ENCODE measurements at regions not wholly inside any gene's neighbourhood (a gene's known extent, or its start where the extent isn't known, plus 50 kb on each side); places are given as distances from the start of the nearest gene placed in this dataset.

GRCh38 chr7:53609185-53609584 lies 573.8 kb downstream of the POM121L12 start:
- TF ChIP-seq EZH2 (IDR thresholded peaks at IDR 0.05; ENCODE audit: borderline replicate concordance, control insufficient read depth, low read depth, low read length) (no peak), BACH1 (IDR thresholded peaks at IDR 0.05; ENCODE audit: borderline replicate concordance) (no peak), JUNB (IDR thresholded peaks at IDR 0.05) (no peak), POLR2A (IDR thresholded peaks at IDR 0.05; ENCODE audit: low read depth, low read length) (no peak), NFIC (IDR thresholded peaks at IDR 0.05; ENCODE audit: low read depth, low read length) (no peak), CEBPZ (IDR thresholded peaks at IDR 0.05; ENCODE audit: low read depth, low read length) (no peak), CREM (IDR thresholded peaks at IDR 0.05; ENCODE audit: low read depth) (no peak), BCL11A (IDR thresholded peaks at IDR 0.05; ENCODE audit: low read depth, low read length) (no peak), SIN3A (IDR thresholded peaks at IDR 0.05; ENCODE audit: low read depth, low read length) (no peak), SP1 (IDR thresholded peaks at IDR 0.05; ENCODE audit: low read depth, low read length) (no peak), PBX3 (IDR thresholded peaks at IDR 0.05; ENCODE audit: insufficient replicate concordance, low read depth, low read length) (no peak)
- TF ChIP-seq, protein P1, sequence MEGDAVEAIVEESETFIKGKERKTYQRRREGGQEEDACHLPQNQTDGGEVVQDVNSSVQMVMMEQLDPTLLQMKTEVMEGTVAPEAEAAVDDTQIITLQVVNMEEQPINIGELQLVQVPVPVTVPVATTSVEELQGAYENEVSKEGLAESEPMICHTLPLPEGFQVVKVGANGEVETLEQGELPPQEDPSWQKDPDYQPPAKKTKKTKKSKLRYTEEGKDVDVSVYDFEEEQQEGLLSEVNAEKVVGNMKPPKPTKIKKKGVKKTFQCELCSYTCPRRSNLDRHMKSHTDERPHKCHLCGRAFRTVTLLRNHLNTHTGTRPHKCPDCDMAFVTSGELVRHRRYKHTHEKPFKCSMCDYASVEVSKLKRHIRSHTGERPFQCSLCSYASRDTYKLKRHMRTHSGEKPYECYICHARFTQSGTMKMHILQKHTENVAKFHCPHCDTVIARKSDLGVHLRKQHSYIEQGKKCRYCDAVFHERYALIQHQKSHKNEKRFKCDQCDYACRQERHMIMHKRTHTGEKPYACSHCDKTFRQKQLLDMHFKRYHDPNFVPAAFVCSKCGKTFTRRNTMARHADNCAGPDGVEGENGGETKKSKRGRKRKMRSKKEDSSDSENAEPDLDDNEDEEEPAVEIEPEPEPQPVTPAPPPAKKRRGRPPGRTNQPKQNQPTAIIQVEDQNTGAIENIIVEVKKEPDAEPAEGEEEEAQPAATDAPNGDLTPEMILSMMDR (IDR thresholded peaks at IDR 0.05 in 2 of 3, conservative IDR thresholded peaks at IDR 0.05 in 1 of 3; ENCODE audit: control insufficient read depth in 2 of 3, extremely low read depth in 1 of 3, insufficient read depth in 1 of 3, low read depth in 3 of 3, low read length in 3 of 3) = no peak

Data from GM12878 (cell line).